HG03066 (cell line): ENCODE measurements at regions not wholly inside any gene's neighbourhood (a gene's known extent, or its start where the extent isn't known, plus 50 kb on each side); places are given as distances from the start of the nearest gene placed in this dataset.
"Not testable (repeated sequence)": the region's sequence is repeated elsewhere in the genome, so short reads cannot be mapped to it uniquely, and the experiment has no call there.

Source experiments
- ATAC-seq: cut with Tn5 transposase; IDR thresholded peaks from one replicate; pipeline ENCODE4 v1.9.1; 2021; ENCODE audit warnings: low read depth; ENCODE audit not compliant: unreplicated experiment

DNA sequence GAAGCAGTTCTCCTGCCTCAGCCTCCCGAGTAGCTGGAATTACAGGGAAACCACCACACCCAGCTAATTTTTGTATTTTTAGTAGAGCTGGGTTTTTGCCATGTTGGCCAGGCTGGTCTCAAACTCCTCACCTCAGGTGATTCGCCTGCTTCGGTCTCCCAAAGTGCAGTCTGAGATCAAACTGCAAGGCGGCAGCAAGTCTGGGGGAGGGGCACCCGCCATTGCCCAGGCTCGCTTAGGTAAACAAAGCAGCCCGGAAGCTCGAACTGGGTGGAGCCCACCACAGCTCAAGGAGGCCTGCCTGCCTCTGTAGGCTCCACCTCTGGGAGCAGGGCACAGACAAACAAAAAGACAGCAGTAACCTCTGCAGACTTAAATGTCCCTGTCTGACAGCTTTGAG lies 725.2 kb upstream of the ANKRD30A start:
- not testable (repeated sequence) for ATAC-seq

DNA sequence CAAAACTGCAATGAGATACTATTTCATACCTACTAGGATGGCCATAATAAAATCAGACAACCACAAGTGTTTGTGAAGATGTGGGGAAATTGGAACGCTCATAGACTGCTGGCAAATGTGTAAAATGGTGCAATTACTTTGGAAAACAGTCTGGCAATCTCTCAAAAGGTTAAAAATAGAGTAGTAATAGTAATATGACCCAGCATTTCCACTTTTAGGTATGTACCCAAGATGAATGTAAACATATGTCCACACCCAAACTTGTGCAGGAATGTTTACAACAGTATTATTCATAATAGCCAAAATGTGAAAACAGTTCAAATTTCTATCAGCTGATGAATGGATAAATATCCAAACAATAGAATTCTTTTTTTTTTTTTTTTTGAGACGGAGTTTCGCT lies 731.6 kb upstream of the ANKRD30A start:
- no peak for ATAC-seq

DNA sequence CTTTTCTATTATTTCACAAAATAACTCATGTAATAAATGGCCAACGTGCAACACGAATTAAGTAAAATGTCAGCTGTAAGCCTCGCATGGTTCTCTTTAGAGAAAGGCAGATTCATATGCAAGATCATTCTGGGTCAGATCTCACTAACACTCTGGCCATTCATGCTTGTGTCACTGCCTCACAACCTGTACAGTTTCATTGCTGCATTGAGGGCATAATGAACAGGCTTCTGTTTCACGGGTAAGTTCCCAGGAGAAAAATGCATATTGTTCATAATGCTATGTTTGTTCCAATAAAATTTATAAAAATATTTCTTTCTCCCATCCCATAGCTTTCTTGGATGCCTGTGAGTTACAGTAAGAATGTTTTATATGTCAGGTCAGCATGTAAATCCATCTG lies 734.0 kb upstream of the ANKRD30A start:
- ATAC-seq, result no peak

DNA sequence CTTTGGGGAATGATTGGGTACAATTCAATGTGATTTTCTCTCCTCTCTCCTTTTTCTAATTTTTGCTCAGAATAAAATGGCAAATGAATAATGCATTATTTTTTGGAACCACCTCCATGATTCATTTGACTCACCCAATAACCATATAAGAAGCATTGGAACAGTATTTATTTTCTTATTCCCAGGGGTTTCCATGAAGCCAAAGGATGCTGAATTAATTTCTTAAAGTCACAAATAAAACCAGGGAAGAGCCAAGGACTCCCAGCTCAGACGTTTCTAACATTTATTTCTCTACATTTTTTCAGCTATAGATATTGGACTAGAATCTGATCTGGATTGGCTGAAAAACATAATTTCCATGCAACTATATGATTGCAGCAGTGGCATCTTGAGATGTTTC lies 735.2 kb upstream of the ANKRD30A start:
- no peak for ATAC-seq

DNA sequence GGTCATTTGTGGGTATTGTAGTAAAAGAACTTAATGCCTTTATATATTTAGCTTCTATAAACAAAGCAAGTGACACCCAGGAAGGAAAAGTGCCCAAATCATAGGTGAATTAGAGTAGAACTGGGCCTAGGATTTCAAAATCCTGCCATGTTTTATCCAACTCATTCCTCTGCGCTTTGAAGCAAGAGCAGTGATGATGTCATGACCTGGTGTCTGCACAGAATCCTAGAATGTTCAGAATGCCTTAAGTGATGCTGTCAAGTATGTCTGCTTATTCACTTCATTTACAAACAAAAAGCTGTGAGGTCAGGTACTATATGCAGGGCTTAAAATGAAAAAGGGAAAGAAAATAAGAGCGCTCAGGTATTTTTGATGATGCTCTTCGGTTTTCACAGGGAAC lies 737.2 kb upstream of the ANKRD30A start:
- ATAC-seq, result no peak

DNA sequence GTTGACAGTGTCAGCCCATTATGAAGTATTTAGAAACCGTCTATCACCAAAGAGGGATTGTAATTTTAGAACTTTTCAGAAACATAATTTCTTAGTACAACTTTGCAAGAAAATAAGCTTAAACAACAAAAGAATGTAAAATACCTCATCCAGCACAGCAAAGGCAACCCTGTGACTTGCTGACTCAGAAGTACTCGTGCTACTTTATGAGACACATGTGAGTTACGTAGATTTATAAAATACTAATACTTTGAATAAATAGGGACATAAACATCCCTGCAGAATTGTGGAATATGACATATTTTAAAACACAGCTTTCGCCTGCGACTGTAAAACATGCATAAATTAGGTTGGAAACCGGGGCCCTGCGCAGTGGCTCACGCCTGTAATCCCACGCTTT lies 739.7 kb upstream of the ANKRD30A start:
- ATAC-seq, result no peak

DNA sequence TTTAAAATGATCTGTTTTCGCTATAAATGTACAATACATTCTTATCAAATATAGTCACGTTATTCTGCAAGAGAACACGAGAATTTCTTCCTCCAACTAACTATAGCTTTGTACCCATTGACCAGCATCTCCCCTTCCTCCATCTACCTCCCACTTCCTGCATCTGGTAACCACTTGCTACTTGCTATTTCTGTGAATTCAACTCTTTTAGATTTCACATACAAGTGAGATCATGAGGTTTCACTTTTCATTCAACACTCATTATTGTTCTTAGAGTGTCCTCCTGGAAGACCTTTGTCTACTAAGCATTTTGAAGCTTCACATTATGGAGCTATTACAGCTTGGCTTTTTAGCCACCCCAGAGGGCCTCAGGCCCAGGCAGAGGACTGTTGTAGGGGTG lies 741.3 kb upstream of the FZD8 start:
- ATAC-seq, result no peak

DNA sequence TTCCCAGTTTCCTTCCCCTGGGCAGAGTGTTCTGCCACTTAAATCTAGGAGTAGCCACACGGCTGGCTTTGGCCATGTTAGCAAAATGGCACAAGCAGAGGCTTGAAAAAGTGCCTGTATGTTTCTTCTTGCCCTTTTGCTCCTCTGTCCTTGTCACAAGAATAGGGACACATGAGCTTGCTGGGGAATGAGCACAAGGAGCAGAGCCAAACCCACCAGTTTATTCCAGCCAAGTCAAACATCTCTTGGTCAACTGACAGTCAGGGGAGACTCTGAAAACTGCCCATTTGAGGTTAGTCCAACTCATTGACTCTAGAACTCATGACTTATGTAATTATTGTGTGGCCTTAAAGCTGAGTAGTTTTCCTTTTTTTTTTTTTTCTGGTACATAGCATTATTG lies 739.7 kb upstream of the FZD8 start:
- ATAC-seq, result no peak

DNA sequence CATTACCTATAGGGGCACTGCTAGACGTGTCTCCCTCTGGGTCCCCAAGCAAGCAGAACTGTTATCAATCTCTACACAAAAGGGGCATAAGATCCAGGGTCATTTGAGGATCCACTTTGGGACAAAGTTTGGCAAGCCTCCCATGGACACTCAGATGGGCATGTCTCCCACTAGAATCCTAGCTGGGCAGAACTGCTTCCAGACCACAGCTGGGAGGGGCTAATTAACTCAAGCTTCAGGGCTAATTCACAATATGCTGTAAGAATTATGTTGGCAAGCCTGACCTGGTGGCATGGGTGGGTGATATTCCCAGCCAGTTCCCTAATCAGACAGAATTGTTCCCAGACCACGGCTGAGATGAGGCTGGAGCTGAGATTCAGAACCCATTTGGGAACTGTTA lies 738.4 kb upstream of the FZD8 start:
- no peak for ATAC-seq

DNA sequence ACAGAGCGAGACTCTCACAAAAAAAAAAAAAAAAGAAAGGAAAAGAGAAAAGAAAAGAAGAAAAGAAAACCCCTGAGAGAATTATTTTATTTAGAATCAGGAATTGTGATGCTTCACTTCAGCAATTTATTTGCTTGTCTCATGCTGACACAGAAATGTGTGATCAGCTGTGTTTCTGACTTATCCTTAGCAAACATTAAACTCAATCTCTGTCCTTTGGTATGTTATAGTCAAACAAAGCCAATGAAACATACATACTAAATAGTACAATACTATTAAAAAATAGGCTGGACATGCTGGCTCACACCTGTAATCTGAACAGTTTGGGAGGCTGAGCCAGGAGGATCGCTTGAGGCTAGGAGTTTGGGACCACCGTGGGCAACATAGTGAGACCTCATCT lies 733.0 kb upstream of the FZD8 start:
- no peak for ATAC-seq

DNA sequence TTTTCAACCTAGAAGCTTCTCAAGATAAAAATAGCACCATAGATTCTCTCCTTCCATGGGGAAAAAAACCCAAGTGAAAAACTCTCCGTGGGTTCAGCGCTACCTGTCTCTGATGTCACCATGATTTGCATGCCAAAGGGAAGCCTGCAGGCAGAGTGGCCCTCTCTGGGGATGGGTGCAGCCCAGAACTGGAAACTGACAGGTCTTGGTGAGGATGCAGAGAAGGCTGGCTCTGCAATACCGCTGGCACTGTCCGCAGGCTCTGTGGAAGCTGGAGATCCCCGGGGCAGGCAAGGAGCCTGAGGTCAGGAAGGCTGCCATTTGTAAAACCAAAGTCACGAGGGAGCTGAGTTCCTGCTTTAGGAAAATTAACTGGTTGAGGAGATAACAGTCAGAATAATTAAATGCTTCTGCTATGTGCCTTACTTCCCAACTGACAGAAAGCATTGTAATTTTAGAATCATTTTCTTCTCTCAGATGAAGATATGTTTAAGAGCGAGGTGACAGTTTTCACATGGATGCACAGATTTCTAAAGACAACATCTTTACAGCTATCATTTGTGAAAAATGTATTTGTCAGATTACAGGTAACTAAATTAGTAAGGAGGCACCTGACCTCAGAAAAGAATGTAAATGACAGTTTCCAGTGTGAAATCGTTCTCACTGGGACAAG lies 731.5 kb upstream of the FZD8 start:
- no peak for ATAC-seq

DNA sequence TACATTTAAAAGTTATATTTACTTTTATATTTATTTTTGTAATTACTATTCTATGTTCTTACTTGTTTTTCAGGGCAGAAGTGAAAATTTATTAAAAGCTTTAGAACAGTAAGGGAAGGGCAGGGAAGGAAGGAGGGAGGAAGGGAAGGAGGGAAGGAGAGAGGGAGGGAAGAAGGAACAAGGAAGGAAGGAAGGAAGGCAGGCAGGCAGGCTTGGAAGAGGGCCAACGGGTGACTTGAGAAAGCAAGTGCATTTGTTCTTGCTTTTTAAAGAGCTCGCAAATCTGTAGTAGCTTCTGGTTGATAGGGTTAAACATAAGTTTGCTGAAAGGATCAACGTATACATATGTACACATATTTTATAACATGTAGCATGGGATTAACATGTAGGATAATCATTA lies 725.3 kb upstream of the FZD8 start:
- no peak for ATAC-seq

DNA sequence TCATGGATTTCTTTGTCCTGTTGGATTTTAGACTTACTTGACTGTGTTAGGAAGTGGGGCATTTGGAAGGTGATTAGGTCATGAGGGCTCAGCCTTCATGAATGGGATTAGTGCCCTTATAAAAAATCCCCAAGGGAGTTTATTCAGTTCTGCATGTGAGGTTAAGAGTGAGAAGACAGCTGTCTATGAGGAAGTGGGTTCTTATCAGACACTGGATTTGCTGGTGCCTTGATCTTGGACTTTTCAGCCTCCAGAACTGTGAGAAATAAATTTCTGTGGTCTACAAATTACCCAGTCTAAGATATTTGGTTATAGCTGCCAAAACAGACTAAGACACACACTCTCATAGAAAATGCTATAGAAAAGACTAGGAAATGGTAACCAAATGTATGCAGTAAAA lies 724.7 kb upstream of the FZD8 start:
- no peak for ATAC-seq

DNA sequence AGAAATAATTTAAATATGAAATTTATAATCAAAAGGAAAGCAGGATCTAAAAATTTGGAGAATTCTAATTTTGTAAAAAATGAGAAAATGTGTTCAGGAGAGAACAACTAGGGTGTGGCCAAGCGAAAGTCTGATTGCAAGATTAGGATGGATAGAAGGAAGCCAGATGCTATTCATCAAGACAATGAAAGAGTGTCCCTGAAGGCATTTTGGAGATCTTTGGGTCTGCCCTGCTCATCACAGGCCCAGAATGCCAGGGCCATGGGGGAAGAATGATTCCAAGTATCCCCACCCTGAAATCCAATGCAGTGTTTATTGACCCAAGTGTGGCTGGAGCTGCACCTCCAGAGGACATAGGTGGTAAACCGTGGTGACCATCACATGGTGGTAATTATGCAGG lies 724.0 kb upstream of the FZD8 start:
- no peak for ATAC-seq

DNA sequence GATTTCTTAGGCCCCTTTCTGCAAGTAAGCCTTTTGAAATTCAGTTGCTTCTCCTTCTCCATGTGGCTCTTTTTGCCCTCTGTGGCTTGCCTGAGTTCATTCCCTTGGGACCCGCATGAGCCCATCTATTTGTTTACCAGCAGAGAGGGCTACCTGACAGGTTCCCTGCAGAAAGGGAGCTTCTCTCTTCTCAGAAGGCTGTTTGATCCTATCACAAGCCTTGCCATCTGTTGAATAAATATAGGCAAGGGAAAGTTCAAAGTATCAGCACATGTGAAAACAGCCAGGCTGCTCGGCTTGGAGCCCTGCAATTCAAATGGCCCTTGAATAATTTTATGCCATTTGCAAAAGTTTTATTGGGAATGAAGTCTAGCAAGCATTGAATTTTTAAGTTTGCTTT lies 720.2 kb upstream of the FZD8 start:
- ATAC-seq, result no peak

DNA sequence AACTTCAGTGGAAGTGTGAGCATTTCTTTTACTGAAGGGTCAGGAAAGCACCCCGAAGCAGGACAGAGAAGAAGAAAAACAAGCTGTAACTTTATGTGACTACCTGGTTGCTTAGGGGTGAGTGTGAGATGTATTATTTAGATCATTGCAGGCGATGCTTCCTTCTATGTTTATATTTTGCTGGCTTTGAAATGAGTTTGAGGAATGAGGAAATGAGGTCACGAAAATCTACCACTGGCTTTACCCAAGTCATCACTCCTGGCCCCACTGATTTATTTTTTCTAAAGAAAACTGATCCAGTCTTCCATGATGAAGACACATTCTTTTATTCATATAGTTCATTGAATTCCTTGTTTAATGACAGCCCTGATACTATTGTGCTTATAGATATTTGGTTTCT lies 716.6 kb upstream of the FZD8 start:
- no peak for ATAC-seq

DNA sequence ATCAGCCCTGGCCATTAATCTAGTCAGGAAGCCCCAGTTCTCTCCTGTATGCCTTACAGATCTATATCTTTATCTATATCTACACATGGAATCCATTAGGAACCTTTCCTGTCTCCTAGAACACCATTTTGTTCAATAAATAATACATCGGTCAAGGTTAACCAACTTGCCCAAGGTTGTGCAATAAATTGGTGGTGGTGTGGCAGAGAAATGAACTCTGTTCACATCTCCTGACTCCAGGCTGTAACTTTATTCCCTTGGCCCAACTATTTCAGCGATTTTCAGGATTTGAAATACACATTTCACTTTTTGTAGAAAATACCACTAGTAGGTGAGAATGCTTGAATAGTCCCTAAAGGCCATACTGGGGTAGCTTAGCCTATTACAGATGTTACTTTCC lies 712.5 kb upstream of the FZD8 start:
- no peak for ATAC-seq

DNA sequence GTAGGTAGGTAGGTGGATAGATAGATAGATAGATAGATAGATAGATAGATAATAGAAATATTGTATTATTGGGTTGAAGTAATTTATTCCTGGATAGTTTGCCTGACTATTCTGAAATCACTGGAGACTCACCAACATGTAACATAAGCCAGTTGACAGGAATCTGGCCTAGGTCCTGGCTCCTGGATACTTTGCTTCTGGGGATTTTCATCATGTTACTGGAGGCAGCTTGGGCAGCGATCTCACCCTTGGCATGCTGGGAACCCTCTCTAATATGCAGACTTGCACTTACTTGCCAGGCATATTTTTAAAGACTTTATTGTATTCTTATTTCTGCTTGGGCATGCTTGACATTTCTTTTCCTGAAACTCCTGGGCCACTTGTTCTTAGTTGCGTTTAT lies 709.1 kb upstream of the FZD8 start:
- ATAC-seq, result no peak

DNA sequence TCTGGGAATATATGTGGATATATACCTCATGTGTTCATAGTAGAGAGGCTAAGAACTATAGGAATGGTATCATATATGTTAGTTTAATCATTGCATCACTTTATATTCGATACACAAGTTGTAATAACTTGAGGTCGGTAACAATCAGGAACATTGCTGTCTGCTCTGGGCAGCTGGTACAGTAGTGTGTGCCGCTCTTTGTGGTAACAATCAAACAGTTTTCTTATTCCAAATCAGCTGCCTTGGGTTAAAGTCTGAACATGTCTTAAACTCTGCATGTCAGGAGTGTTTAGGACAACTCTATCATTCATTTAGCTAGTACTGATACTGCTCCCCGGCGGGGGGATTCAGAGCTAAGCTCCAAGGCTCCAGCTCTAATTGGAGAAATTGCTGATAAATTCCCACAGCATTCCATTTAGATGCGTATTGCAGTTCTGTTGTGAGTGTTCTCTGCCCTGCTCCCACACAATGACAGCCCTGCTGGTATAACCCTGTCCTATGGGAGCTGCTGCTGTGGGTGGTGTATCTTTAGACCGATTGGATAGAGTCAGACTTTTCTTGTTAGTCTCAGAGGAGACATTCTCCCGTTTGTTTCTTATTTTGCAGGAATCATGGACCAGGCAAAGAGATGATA lies 707.5 kb upstream of the FZD8 start:
- ATAC-seq, result no peak

DNA sequence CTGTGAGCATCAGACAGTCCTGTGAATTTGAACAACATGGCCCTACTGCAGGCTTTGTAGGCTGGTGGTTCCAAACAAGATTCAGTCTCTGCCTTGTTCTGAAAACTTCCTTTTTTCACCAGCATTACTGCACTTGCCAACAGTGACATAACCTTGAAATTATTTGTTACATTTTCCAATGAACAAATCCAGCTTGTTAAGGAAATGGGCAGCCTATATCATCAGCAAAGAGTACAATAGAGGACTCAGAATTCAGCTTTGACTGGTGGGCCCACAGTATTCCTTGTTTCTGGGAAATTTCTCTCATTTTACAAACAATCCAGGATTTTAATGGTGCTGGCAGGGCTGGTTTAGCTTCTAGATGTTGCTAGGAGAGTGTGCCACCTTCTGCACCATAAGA lies 703.7 kb upstream of the FZD8 start:
- ATAC-seq, result no peak

DNA sequence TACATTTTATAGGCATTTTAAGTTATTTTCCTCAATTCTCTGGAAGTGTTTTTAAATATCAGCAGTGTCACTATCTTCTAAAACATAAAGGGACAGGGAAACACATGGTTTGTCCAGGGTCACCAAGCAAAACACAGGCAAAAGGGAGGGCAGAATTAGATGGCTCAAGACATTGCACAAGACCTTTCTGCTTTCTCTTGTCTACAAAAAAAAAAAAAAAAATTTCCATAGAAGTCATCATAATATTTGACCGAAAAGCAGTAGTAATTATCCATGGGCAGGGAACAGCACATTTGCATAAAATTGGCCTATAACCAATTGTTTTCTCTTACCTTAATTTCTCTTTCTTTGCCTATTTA lies 703.1 kb upstream of the FZD8 start:
- ATAC-seq, result no peak

DNA sequence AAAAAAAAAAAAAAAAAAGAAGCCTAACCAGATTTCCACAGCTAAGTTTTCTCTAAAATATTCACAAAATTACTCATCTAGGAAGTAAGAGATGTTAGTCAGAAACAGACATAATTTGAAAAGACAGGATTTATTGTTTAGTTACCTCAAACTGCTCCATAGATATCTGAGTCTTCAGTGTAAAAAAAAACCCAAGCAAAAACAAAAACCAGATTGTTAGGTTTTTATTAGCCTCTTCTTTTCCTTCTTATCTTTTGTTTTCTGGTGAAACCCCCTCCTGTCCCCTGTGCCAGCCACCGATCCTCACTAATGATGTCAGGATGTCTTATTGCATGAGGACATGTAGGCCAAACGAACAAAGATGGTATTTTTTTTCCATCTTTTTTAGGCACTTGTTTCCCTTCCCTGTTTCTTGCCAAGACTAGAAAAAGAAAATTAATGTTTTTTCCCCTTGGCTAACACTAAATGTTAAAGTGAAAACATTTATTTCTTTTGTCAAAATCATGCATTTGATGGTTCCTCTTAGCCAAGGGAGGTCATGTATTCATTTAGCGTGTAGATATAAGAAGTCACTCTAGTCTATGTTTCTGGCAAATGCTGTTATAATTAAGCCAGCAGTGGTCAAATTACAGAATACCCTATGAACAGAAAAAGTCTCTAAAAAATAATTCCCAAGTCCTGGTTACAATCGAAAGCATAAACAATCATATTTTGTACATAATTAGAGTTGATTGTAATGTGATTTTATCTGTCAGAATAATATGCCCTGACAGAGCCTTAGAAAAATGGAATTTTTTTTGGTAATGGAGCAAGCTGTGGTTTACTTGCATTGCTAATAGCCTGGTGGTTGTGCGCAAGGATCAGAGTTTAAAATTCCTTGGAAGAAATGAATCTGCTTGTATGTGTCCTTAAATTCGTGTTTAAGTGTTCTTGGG lies 702.4 kb upstream of the FZD8 start:
- ATAC-seq, result no peak
